Activated CD4-positive, alpha-beta T cell treated with anti-CD3 and anti-CD28 coated beads, Interleukin-2, amount 10 ng/mL, durations not matched to agents 7 days and 5 days (primary cell): ENCODE measurements at regions not wholly inside any gene's neighbourhood (a gene's known extent, or its start where the extent isn't known, plus 50 kb on each side); places are given as distances from the start of the nearest gene placed in this dataset.

ENCODE experiments used
- CTCF ChIA-PET: fragments of 350-600 bp; sonication (Branson Sonifier 250); formaldehyde crosslinking; loops from one replicate; lab custom pipeline; 2021; ENCODE audit warnings: antibody characterized with exemption; lab: Charles Lee
- POLR2A ChIA-PET: fragments of 350-600 bp; sonication (Branson Sonifier 250); formaldehyde crosslinking; loops from one replicate; lab custom pipeline; 2021; ENCODE audit warnings: antibody characterized with exemption; lab: Charles Lee
- DNase-seq: peaks from one replicate; pipeline ENCODE4 v3.0.0-alpha.2; 2020
- H3K27ac Mint-ChIP-seq: one replicate; pipeline ENCODE4 v1.8.0; 2021; ENCODE audit warnings: mild to moderate bottlenecking, moderate library complexity, mixed read lengths
- H3K27me3 Mint-ChIP-seq: one replicate; pipeline ENCODE4 v1.8.0; 2021; ENCODE audit warnings: mixed read lengths
- H3K36me3 Mint-ChIP-seq: one replicate; pipeline ENCODE4 v1.8.0; 2021; ENCODE audit warnings: low read depth, mixed read lengths
- H3K4me1 Mint-ChIP-seq: one replicate; pipeline ENCODE4 v1.8.0; 2021; ENCODE audit warnings: mixed read lengths
- H3K4me3 Mint-ChIP-seq: one replicate; pipeline ENCODE4 v1.8.0; 2021; ENCODE audit warnings: mild to moderate bottlenecking, moderate library complexity, mixed read lengths
- H3K9me3 Mint-ChIP-seq: one replicate; pipeline ENCODE4 v1.8.0; 2021; ENCODE audit warnings: mixed read lengths

DNA sequence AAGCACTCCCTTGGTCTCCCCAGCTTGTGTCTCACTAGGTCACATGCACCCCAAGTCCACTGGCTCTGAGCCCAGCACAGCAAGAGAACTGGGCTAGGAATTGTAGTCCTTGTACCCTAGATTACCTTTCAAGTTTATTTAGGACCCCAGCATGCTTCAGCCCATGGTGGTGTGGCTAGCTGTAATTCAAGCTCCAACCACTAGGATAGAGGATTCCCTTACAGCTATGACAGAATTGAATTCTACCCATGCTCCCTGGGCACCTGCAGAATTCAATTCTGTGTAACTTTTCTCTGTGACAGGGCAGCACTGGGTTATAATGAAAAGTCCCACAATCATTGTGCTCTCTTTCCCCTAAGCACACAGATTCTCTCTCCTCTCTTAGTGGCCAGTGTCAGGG is 253.8 kb upstream of the DMD start:
- Mint-ChIP-seq H3K36me3 (no peaks in the 10 kb centered on the region), H3K9me3 (peaks cover 5% of the 10 kb centered on the region)
- DNase-seq: no peak

DNA sequence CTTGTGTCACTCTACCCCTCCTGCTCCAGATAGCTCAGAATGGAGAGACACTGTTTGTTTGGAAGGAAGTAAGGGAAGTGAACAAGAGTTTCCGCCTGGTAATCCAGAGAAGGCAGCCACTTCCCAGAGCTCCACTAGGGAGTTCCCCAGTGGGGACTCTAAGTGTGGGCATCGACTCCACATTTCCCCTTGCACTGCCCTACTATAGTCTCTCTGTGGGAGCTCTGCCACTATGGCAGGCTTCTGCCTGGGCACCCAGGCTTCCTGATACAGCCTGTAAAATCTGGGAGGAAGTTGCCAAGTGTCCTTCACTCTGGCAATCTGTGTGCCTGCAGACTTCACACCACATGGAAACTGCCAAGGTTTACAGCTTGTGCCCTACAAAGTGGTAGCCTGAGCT is 245.8 kb upstream of the DMD start:
- H3K36me3 Mint-ChIP-seq: no peaks in the 10 kb centered on the region
- DNase-seq: no peak
- no peak overlapping the region for H3K4me3 Mint-ChIP-seq
- H3K27ac Mint-ChIP-seq: no peak overlapping the region
- H3K9me3 Mint-ChIP-seq: no peaks in the 10 kb centered on the region
- POLR2A ChIA-PET: no interaction called here
- H3K27me3 Mint-ChIP-seq: no peaks in the 10 kb centered on the region
- H3K4me1 Mint-ChIP-seq: no peaks in the 10 kb centered on the region
- CTCF ChIA-PET: no interaction called here

More for the DNA sequence above, 253.8 kb upstream of the DMD start:
- no peak overlapping the region for H3K27ac Mint-ChIP-seq
- H3K27me3 Mint-ChIP-seq: no peaks in the 10 kb centered on the region
- CTCF ChIA-PET: interaction anchor here (0.5 kb wide), 1 partner anchor 28 kb away, joined by 4 read pairs; no protein-coding TSS in a partner anchor
- H3K4me3 Mint-ChIP-seq: no peak overlapping the region
- POLR2A ChIA-PET: no interaction called here
- no peaks in the 10 kb centered on the region for H3K4me1 Mint-ChIP-seq

DNA sequence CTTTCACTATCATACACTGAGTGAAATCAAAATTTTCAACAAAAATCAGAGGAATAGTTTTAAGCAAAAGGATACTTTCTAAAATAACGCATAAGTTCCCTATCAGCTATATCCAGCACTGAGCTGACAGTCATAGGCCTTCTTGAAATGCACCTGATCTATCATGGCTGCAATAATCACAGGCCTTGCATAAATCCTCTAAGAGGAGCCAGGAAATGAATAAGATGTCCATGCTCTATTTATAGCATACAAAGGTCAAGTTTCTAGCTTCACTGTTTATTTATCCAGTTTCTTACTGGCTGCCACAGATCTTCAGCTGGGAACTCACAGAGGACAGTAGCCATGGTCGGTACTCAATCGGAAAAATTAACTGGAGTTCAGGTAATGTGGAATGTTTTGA is 235.9 kb upstream of the DMD start:
- Mint-ChIP-seq H3K4me1 (no peaks in the 10 kb centered on the region), H3K36me3 (no peaks in the 10 kb centered on the region), H3K9me3 (peaks cover 5% of the 10 kb centered on the region), H3K27ac (no peak overlapping the region), H3K27me3 (no peaks in the 10 kb centered on the region), H3K4me3 (no peak overlapping the region)
- no peak for DNase-seq
- ChIA-PET POLR2A (no interaction called here), CTCF (no interaction called here)

DNA sequence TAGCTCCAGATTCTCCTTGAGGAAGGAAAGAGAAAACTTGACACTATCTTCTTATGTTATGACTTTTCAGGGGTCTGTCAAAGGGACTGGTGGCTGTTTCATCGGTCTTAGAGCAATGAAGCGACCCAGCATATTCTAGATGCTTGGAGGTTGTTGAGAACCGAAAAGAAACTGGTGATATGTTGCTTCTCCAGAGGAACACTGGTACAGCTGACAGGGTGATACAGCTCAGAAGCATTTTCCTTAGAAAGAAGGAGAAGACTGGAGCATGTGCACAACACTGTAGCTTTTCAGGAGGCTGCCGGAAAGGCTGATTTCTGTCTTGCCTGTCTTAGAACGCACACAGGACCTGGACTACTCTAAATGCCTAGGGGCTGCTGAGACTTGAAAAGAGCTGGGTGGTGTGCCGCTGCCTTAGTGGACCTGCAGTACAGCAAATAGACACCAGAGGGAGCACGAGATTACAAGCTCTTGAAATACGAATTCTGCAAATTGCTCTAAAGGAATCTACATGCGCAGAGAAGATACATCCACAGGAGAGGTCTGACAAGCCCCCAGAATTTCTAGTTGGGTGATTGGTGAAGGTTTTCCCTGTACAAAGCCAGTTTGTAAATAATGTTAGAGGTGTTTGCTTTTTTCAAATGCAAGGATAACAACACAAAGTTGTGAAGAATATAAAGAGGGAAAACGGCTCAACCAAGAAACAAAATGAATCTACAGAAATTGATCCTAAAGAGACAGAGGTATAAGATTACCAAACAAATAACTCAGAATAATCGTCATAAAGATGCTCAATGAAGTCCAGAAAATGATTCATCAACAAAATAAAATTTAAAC is 223.1 kb upstream of the DMD start:
- ChIA-PET POLR2A (no interaction called here), CTCF (no interaction called here)
- Mint-ChIP-seq H3K27me3 (no peaks in the 10 kb centered on the region), H3K9me3 (no peaks in the 10 kb centered on the region), H3K4me1 (no peaks in the 10 kb centered on the region), H3K36me3 (no peaks in the 10 kb centered on the region), H3K27ac (no peak overlapping the region), H3K4me3 (no peak overlapping the region)
- DNase-seq: peak; percentile 22

DNA sequence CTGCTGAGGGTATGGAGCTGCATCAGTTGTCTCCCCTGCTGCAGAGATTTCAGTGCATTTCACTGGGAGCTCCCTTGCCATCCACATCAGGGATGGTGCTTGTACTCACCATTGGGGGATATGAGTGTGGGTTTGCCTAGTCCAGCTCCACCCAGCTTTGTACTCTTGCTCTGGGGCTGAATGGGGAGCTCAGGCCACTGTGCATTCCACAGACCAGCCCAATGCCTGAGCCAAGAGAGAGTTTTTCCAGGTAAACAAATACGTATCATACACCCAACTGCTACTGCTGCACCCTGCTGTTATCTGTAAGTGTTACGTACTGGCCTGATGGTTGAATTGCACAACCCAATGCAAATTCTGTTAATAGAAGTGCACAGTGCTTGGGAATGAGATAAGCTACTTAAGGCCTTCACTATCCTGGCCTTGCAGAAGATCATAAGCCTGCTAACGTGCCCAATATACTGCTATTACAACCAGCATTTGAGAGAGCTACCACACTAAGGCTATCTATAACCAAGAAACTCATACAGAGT is 205.0 kb upstream of the DMD start:
- Mint-ChIP-seq H3K27me3 (no peaks in the 10 kb centered on the region), H3K9me3 (peaks cover 3% of the 10 kb centered on the region), H3K27ac (no peak overlapping the region), H3K36me3 (no peaks in the 10 kb centered on the region), H3K4me1 (no peaks in the 10 kb centered on the region), H3K4me3 (no peak overlapping the region)
- no peak for DNase-seq
- POLR2A ChIA-PET: no interaction called here
- CTCF ChIA-PET: no interaction called here

DNA sequence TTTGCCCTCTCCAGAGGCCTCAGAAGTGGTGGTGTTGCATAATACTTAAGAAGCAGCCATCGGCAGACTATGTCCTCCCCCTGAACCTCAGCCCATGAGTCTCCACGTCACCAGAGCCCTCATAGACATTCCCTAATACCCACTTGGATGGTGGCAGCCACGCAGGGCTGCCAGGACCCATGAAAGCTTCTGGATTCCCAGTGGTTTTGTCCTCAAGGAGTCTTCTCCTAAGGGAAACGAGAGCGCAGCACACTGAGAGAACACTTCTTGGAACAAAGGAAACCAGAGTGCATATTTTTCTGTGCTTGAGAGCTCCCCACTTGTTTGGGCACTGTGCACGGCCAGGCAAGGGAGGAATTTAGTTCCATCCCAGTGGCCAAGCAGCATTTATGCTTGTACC is 204.1 kb upstream of the DMD start:
- no peaks in the 10 kb centered on the region for H3K4me1 Mint-ChIP-seq
- H3K27ac Mint-ChIP-seq: no peak overlapping the region
- peaks cover 3% of the 10 kb centered on the region for H3K9me3 Mint-ChIP-seq
- no peaks in the 10 kb centered on the region for H3K27me3 Mint-ChIP-seq
- ChIA-PET CTCF (no interaction called here), POLR2A (no interaction called here)
- H3K4me3 Mint-ChIP-seq: no peak overlapping the region
- no peak for DNase-seq
- no peaks in the 10 kb centered on the region for H3K36me3 Mint-ChIP-seq

DNA sequence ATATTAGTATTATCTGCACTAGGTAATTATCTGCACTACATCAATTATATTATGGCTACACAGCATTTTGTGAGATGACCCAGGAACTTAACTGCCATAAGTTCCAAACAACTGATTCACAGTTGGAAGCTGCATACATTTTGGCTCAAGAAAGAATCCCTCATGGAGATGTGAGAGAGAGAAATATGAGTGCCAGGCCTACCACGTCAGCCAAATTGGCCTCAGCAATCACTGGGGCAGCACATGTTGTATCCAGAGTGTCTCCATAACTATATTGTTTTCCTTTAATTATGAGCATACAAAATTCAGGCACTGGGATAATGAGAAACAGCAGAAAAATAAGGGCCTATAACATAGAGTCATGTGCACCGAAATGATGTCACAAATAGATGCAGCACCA is 174.2 kb upstream of the DMD start:
- Mint-ChIP-seq H3K27ac (no peak overlapping the region), H3K9me3 (peaks cover 3% of the 10 kb centered on the region), H3K4me1 (no peaks in the 10 kb centered on the region), H3K4me3 (no peak overlapping the region), H3K27me3 (no peaks in the 10 kb centered on the region), H3K36me3 (no peaks in the 10 kb centered on the region)
- ChIA-PET POLR2A (no interaction called here), CTCF (interaction anchor here (0.7 kb wide), 1 partner anchor 14 kb away, joined by 3 read pairs; no protein-coding TSS in a partner anchor)
- no peak for DNase-seq

DNA sequence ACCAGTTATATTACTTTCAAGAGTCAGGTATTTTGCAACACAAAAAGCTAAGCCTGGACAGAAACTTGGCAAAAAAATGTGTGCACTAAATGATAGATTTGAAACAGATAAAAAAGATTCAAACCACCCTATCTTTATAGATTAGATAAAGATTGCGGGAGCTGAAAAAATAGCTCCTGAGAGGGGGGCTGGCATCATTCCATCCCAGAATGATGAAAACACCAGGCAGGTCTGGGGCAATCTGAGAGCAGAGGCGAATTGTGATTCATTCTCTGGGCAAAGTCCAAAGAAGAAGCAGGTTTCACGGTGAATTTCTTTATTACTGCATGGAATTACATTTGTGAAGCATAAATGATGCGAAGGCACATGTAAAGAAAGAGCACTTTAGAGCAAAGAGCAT is 168.5 kb upstream of the DMD start:
- Mint-ChIP-seq H3K9me3 (no peaks in the 10 kb centered on the region), H3K36me3 (no peaks in the 10 kb centered on the region), H3K27ac (no peak overlapping the region), H3K4me1 (no peaks in the 10 kb centered on the region), H3K4me3 (no peak overlapping the region), H3K27me3 (no peaks in the 10 kb centered on the region)
- no peak for DNase-seq
- ChIA-PET CTCF (no interaction called here), POLR2A (no interaction called here)

DNA sequence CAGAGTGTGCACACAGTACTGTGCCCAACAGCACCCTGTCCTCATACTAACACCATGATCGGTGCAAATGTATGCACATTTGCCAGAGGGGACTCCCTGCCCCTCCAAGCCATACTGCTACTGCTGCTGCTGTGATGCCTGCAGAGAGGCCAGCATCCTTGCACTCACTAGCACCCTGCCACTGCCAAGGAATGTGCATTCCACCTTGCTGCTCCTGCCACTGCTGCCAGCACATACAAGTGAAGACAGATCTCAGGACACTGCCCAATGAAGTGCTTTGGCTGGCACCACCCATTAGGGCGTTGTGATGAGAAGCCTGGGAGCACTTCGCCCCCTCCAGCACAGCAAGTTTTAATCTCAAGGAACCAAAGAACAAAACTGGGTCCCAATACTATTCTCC is 146.3 kb upstream of the DMD start:
- H3K27me3 Mint-ChIP-seq: no peaks in the 10 kb centered on the region
- no peak overlapping the region for H3K4me3 Mint-ChIP-seq
- CTCF ChIA-PET: no interaction called here
- H3K9me3 Mint-ChIP-seq: no peaks in the 10 kb centered on the region
- POLR2A ChIA-PET: no interaction called here
- H3K36me3 Mint-ChIP-seq: no peaks in the 10 kb centered on the region
- DNase-seq: no peak
- H3K4me1 Mint-ChIP-seq: no peaks in the 10 kb centered on the region
- no peak overlapping the region for H3K27ac Mint-ChIP-seq

DNA sequence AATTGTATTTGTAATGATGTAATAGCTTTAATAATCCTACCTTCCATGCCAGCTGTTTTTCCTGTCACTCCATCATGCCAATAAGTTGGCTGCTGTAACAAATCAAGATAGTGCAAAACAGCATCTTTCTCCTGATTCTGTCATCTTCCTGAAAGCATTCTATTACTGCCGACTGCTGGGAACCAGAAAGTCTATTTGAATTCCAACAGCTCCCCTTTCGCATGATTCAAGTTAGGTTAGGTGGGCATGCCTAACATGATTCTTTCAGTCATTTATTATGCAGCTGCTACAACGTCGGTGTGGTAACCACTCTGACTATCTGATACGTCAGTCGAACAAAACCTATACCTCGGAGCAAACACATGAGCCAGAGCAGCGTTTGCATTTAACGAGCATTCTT is 127.9 kb upstream of the DMD start:
- Mint-ChIP-seq H3K9me3 (no peaks in the 10 kb centered on the region), H3K4me3 (no peak overlapping the region), H3K27me3 (no peaks in the 10 kb centered on the region), H3K36me3 (no peaks in the 10 kb centered on the region), H3K27ac (no peak overlapping the region), H3K4me1 (no peaks in the 10 kb centered on the region)
- ChIA-PET POLR2A (no interaction called here), CTCF (no interaction called here)
- DNase-seq: no peak

DNA sequence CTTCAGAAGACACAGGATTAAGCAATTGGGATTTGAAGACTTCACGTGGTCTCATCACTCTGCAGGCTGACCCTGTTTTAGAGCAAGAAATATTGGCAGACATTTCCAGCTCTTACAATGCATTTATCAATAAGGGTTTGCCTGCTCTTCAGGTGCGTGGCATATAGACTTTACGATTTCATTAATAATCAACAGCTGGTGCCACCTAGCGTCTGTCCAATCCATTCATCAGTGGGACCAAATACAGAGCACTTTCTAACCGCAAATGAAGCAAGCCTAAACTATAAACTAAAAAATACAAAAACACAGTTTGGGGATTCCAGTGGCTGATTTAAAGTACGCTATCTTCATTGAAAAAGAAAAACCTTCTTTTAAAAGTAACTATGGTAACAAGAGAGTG is 125.4 kb upstream of the DMD start:
- Mint-ChIP-seq H3K9me3 (no peaks in the 10 kb centered on the region), H3K27ac (no peak overlapping the region), H3K36me3 (no peaks in the 10 kb centered on the region), H3K4me1 (no peaks in the 10 kb centered on the region), H3K27me3 (no peaks in the 10 kb centered on the region), H3K4me3 (no peak overlapping the region)
- no peak for DNase-seq
- ChIA-PET POLR2A (no interaction called here), CTCF (no interaction called here)

DNA sequence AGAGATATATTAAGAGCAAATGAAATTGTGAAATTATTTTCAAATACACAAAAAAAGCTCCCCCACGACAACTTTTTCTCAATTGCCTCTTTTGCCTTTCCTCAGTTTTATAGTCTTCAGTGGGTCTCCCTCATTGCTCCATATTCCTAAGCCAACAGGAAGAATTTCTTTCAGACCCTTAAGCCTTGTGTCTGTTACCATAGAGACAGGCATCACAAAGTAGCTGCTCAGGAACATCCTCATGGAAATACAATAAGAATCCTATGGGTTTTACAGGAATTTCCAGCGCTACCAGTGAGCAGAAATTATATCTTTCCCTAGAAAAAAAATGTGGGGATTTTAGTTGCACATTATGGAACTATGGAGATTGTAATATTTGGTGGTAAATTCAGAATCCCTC is 121.9 kb upstream of the DMD start:
- Mint-ChIP-seq H3K4me1 (no peaks in the 10 kb centered on the region), H3K27ac (no peak overlapping the region), H3K4me3 (no peak overlapping the region), H3K9me3 (no peaks in the 10 kb centered on the region), H3K36me3 (no peaks in the 10 kb centered on the region), H3K27me3 (no peaks in the 10 kb centered on the region)
- CTCF ChIA-PET: no interaction called here
- DNase-seq: no peak
- POLR2A ChIA-PET: no interaction called here

DNA sequence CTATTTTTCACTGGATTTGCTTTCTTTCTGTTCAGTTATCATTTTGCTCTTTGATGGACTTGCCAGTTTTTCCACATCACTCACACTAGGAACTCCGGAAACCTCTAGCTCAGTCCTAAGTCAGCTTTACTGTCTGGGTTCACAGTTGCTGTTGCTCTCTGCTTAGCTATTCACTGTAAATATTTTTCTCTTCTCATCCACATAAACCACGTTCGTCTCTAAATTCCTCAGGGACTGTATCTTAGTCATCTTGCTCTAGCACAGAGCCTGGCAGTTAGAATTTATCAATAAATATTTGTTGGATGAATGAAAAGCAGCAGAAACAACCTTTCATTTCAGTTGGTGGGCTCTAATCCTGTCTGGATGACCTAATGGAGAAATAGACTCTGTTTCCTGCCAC is 119.4 kb upstream of the DMD start:
- Mint-ChIP-seq H3K4me1 (no peaks in the 10 kb centered on the region), H3K27ac (no peak overlapping the region)
- POLR2A ChIA-PET: no interaction called here

DNA sequence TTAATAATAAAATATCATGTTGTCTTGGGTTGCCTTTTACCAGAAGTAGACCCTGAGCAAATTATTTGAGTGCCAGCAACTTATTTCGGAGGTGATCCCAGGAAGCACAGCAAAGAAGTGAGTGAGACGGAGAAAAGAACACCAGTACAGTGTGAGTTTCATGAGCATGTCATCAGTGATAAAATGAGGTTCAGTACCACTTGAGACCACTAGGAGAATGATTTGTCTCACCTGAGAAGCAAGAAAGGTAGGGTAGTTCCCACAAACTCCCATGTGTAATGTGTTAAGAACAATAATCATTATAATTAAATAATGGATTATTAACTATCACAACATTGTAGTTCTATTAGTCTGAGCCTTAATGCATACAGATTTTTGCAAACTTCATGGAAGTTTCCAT is 112.8 kb upstream of the DMD start:
- Mint-ChIP-seq H3K27ac (no peak overlapping the region), H3K27me3 (no peaks in the 10 kb centered on the region), H3K4me3 (no peak overlapping the region), H3K9me3 (no peaks in the 10 kb centered on the region), H3K4me1 (no peaks in the 10 kb centered on the region), H3K36me3 (no peaks in the 10 kb centered on the region)
- no peak for DNase-seq
- CTCF ChIA-PET: no interaction called here
- POLR2A ChIA-PET: no interaction called here

More for the DNA sequence above, 119.4 kb upstream of the DMD start:
- no peak for DNase-seq
- no peaks in the 10 kb centered on the region for H3K9me3 Mint-ChIP-seq
- no peaks in the 10 kb centered on the region for H3K27me3 Mint-ChIP-seq
- no peaks in the 10 kb centered on the region for H3K36me3 Mint-ChIP-seq
- CTCF ChIA-PET: no interaction called here
- no peak overlapping the region for H3K4me3 Mint-ChIP-seq
